SK-N-SH treated with all-trans-retinoic acid at 6 μM for 48 hours (cell line): ENCODE measurements at regions not wholly inside any gene's neighbourhood (a gene's known extent, or its start where the extent isn't known, plus 50 kb on each side); places are given as distances from the start of the nearest gene placed in this dataset.

Experiments used
- ARNTL ChIP-seq: fragments of 450-650 bp; formaldehyde crosslinking; IDR thresholded peaks from 2 replicates; pipeline ENCODE4 v1.5.0; 2020; ENCODE audit warnings: low read depth, mild to moderate bottlenecking, moderate library complexity, borderline replicate concordance
- ZNF565 ChIP-seq: fragments of 450-650 bp; formaldehyde crosslinking; conservative IDR thresholded peaks from 2 replicates; pipeline ENCODE4 v1.5.0; 2020; ENCODE audit warnings: low read depth, mild to moderate bottlenecking, moderate library complexity
- ZNF8 ChIP-seq: fragments of 450-650 bp; formaldehyde crosslinking; IDR thresholded peaks from 2 replicates; pipeline ENCODE4 v1.5.0; 2020; ENCODE audit warnings: mild to moderate bottlenecking, moderate library complexity

DNA sequence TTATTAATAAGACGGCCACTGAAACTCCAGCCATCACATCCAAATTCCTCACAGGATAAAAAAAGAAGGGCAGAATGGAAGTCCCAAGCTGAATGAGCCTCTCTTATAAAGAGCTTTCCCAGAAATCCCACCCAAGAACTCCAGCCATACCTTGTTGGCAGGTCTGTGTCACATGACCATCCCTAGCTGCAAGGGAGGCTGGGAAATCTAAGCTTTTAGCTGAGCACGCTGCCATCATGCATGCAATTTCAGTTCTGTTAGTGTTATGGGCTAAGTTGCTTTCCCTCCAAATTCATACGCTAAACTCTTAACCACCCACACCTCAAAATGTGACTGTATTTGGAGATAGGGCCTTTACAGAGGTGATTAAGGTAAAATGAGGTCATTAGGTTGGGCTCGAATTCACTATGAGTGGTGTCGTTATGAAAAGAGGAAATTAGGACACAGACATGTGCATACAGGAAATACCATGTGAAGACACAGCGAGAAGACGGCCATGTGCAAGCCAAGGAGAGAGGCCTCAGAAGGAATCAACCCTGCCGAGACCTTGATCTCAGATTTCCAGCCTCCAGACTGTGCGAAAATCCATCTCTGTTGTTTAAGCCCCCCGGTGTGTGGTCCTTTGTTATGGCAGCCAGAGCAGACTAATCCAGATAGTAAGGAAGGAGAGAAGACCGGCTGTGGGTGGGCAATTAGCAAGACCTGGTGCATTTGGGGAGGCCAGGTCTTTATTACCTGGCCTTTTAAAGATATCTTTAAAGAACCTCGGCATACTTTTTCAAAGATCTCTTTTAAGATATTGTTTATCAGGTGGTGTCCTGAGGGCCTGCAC lies 317.6 kb downstream of the BCOR start:
- TF ChIP-seq ZNF565 (CRISPR knock-in tag) (no peak), ARNTL (CRISPR knock-in tag) (no peak), ZNF8 (CRISPR knock-in tag) (no peak)
